RWPE2 (cell line): ENCODE measurements at regions not wholly inside any gene's neighbourhood (a gene's known extent, or its start where the extent isn't known, plus 50 kb on each side); places are given as distances from the start of the nearest gene placed in this dataset.
"Not testable (repeated sequence)": the region's sequence is repeated elsewhere in the genome, so short reads cannot be mapped to it uniquely, and the experiment has no call there.

Source experiments
- ATAC-seq: fragments of 200-7000 bp; cut with Tn5 transposase; 3 replicates; pipeline ENCODE4 v1.9.1; 2021; ENCODE audit warnings: low read depth
- DNase-seq: peaks from one replicate; pipeline ENCODE4 v3.0.0-alpha.2; 2020; ENCODE audit warnings: low spot score
- H3K27ac ChIP-seq: fragments of 450-650 bp; 2 replicates; pipeline ENCODE4 v1.5.1; 2017; ENCODE audit warnings: mild to moderate bottlenecking; ENCODE audit not compliant: poor library complexity, severe bottlenecking
- H3K27me3 ChIP-seq: fragments of 250-450 bp; sonication (Bioruptor Pico); 2 replicates; pipeline ENCODE4 v1.5.1; 2021; ENCODE audit warnings: mild to moderate bottlenecking, moderate library complexity; ENCODE audit not compliant: insufficient read depth, poor library complexity, severe bottlenecking
- H3K36me3 ChIP-seq: fragments of 250-450 bp; sonication (Bioruptor Pico); 2 replicates; pipeline ENCODE4 v1.5.1; 2020; ENCODE audit warnings: low read depth, mild to moderate bottlenecking, moderate library complexity
- H3K4me1 ChIP-seq: fragments of 250-450 bp; sonication (Bioruptor Pico); 2 replicates; pipeline ENCODE4 v1.5.1; 2021; ENCODE audit warnings: mild to moderate bottlenecking, moderate library complexity; ENCODE audit not compliant: insufficient read depth, poor library complexity, severe bottlenecking
- H3K4me3 ChIP-seq: fragments of 250-450 bp; sonication (Bioruptor Pico); 2 replicates; pipeline ENCODE4 v1.5.1; 2021; ENCODE audit warnings: mild to moderate bottlenecking, moderate library complexity; ENCODE audit not compliant: severe bottlenecking
- H3K9me3 ChIP-seq: fragments of 250-450 bp; sonication (Bioruptor Pico); 2 replicates; pipeline ENCODE4 v1.5.1; 2021; ENCODE audit warnings: mild to moderate bottlenecking, moderate library complexity; ENCODE audit not compliant: severe bottlenecking
- TF ChIP-seq, protein P1 (sequence below): fragments of 450-650 bp; IDR thresholded peaks from one replicate; pipeline ENCODE4 v1.5.1; 2017; ENCODE audit warnings: mild to moderate bottlenecking, moderate library complexity; ENCODE audit not compliant: poor library complexity, severe bottlenecking

DNA sequence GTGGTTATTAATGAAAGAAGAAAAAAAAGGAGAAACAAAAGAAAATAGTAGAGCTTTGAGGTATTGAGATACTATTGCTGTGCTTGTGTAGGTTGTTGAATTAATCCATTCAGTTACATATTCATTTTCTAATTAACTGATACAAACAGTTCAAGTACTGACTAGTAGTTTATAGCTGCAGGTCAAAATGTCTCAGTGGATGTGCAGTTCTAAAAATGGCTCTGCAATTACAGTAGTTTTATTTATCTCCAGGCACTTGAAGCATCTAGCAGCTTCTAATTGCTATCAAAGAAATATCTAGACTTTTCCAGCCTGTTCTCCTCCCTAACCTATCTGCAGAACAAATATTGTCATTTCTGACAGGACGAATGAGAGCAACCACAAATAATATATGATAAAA lies 1887.7 kb upstream of the PCDH7 start:
- ATAC-seq = no peak
- Histone ChIP-seq H3K36me3 (no peaks in the 10 kb centered on the region), H3K27ac (no peak overlapping the region), H3K9me3 (no peaks in the 10 kb centered on the region), H3K27me3 (no peaks in the 10 kb centered on the region), H3K4me3 (no peak overlapping the region), H3K4me1 (no peaks in the 10 kb centered on the region)
- DNase-seq = no peak
- TF ChIP-seq, protein P1, sequence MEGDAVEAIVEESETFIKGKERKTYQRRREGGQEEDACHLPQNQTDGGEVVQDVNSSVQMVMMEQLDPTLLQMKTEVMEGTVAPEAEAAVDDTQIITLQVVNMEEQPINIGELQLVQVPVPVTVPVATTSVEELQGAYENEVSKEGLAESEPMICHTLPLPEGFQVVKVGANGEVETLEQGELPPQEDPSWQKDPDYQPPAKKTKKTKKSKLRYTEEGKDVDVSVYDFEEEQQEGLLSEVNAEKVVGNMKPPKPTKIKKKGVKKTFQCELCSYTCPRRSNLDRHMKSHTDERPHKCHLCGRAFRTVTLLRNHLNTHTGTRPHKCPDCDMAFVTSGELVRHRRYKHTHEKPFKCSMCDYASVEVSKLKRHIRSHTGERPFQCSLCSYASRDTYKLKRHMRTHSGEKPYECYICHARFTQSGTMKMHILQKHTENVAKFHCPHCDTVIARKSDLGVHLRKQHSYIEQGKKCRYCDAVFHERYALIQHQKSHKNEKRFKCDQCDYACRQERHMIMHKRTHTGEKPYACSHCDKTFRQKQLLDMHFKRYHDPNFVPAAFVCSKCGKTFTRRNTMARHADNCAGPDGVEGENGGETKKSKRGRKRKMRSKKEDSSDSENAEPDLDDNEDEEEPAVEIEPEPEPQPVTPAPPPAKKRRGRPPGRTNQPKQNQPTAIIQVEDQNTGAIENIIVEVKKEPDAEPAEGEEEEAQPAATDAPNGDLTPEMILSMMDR = no peak

DNA sequence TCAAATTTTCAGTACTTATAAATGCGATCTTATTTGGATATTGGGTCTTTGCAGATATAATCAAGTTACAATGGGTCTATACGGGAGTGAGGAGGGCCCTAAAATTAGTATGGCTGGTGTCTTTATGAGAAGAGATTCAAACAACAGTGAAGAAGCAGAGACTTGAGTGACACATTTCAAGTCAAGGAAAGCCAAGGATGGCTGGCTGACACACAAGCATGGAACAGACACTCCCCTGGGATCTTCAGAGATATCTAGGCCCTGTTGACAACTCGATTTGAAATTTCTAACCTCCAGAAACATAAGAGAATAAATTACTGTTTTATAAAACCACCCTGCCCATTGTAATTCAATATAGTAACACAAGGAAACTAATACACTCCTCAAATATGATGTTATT lies 1886.0 kb upstream of the PCDH7 start:
- no peaks in the 10 kb centered on the region for H3K27me3 ChIP-seq
- no peaks in the 10 kb centered on the region for H3K4me1 ChIP-seq
- H3K27ac ChIP-seq = no peak overlapping the region
- no peaks in the 10 kb centered on the region for H3K9me3 ChIP-seq
- TF ChIP-seq, protein P1 = no peak
- no peaks in the 10 kb centered on the region for H3K36me3 ChIP-seq
- ATAC-seq = no peak
- no peak overlapping the region for H3K4me3 ChIP-seq
- no peak for DNase-seq

DNA sequence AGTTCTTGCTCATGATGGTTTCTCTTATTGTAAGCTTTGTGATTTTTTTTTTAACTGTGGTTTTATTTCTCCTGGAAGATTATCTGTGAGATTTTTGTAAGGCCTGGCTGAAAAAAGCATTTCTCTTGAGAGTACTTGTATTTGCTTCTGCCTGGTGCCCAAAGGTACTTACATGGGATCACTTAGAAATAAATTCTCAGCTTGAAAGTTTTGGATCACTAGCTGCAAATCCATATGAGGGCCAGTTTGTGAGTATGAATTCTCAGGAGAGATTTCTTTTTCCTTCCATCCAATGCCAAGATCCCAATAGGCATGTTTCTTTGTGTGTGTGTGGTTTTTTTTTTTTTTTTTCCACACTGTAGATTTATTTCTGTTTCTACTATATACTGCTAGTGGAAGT lies 1884.7 kb upstream of the PCDH7 start:
- TF ChIP-seq, protein P1 = no peak
- no peaks in the 10 kb centered on the region for H3K27me3 ChIP-seq
- DNase-seq = no peak
- no peak overlapping the region for H3K4me3 ChIP-seq
- no peak overlapping the region for H3K27ac ChIP-seq
- no peaks in the 10 kb centered on the region for H3K9me3 ChIP-seq
- H3K36me3 ChIP-seq = no peaks in the 10 kb centered on the region
- no peaks in the 10 kb centered on the region for H3K4me1 ChIP-seq
- ATAC-seq = no peak

DNA sequence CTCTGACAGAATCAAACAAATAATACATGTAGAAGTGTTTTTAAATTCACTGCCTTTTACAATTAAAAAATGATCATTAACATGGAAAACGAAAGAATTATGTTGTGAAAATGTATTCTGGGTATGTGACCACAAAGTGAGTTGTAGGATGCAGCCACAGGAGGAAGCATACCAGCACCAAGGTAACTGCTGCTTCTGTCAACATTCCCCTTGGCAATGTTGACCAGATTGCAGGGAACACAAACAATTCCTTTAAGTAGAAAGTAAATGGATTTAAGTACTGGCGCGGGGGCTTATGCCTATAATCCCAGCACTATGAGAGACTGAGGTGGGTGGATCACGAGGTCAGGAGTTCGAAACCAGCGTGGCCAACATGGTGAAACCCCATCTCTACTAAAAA lies 1877.9 kb upstream of the PCDH7 start:
- ATAC-seq = no peak
- DNase-seq = no peak
- Histone ChIP-seq H3K27me3 (no peaks in the 10 kb centered on the region), H3K9me3 (no peaks in the 10 kb centered on the region), H3K27ac (no peak overlapping the region), H3K4me3 (no peak overlapping the region), H3K4me1 (no peaks in the 10 kb centered on the region), H3K36me3 (no peaks in the 10 kb centered on the region)
- TF ChIP-seq, protein P1 = no peak

DNA sequence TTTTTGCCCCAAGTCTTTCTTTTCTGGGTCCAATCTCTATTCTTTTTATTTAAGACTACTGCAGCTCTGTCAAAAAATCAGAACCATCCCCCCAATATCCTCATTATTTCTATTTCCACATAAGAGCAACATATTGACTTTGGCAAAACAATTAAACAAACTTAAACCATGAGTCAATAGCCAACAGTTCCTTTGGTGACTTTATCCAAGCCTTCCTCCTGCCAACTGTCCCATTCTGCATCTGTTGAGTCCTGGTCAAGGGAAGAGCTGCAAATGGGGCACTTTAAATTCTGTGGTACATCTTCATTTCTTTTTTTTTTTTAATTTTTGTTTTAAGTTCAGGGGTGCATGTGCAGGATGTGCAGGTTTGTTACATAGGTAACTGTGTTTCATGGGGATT lies 1875.0 kb upstream of the PCDH7 start:
- no peak overlapping the region for H3K27ac ChIP-seq
- no peaks in the 10 kb centered on the region for H3K4me1 ChIP-seq
- H3K4me3 ChIP-seq = no peak overlapping the region
- H3K27me3 ChIP-seq = no peaks in the 10 kb centered on the region
- DNase-seq (no peak), ATAC-seq (no peak)
- TF ChIP-seq, protein P1 = no peak
- no peaks in the 10 kb centered on the region for H3K9me3 ChIP-seq
- no peaks in the 10 kb centered on the region for H3K36me3 ChIP-seq

DNA sequence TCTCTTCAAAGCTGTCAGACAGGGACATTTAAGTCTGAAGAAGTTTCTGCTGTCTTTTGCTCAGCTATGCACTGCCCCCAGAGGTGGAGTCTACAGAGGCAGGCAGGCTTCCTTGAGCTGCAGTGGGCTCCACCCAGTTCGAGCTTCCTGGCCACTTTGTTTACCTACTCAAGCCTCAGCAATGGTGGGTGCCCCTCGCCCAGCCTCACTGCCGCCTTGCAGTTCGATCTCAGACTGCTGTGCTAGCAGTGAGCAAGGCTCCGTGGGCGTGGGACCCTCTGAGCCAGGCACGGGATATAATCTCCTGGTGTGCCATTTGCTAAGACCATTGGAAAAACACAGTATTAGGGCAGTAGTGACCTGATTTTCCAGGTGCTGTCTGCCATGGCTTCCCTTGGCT lies 1863.1 kb upstream of the PCDH7 start:
- H3K4me1 ChIP-seq, DNase-seq, H3K4me3 ChIP-seq, H3K27ac ChIP-seq, H3K27me3 ChIP-seq, H3K36me3 ChIP-seq, ATAC-seq, H3K9me3 ChIP-seq: not testable (repeated sequence)
